Bronchial epithelial cell (primary cell): ENCODE measurements at regions not wholly inside any gene's neighbourhood (a gene's known extent, or its start where the extent isn't known, plus 50 kb on each side); places are given as distances from the start of the nearest gene placed in this dataset.

Experiments used
- DNase-seq: peaks from one replicate; pipeline ENCODE4 v3.0.0-alpha.2; 2010; ENCODE audit warnings: low read depth
- FAIRE-seq: peaks from 2 replicates; lab custom pipeline; 2011; peaks lifted over from hg19 to GRCh38; lab: Jason Lieb, UNC
- H3K27me3 ChIP-seq: 2 replicates; pipeline ENCODE4 v1.5.1; 2011; ENCODE audit warnings: low read length; ENCODE audit not compliant: control insufficient read depth, insufficient read depth
- H3K36me3 ChIP-seq: 2 replicates; pipeline ENCODE4 v1.5.1; 2011; ENCODE audit warnings: low read length; ENCODE audit not compliant: control insufficient read depth, insufficient read depth
- H3K4me3 ChIP-seq: 2 replicates; pipeline ENCODE4 v1.5.1; 2011; ENCODE audit warnings: mild to moderate bottlenecking, low read depth, low read length, control low read depth
- CTCF ChIP-seq: IDR thresholded peaks from 2 replicates; pipeline ENCODE4 v1.5.1; 2011; ENCODE audit warnings: mild to moderate bottlenecking, moderate library complexity, low read length, control low read depth, inconsistent platforms; ENCODE audit not compliant: insufficient read depth, severe bottlenecking

GRCh38 chr4:32003548-32003947 lies 1283.4 kb downstream of the PCDH7 start:
- DNase-seq (no peak), FAIRE-seq (no peak)
- Histone ChIP-seq H3K36me3 (no peaks in the 10 kb centered on the region), H3K27me3 (no peaks in the 10 kb centered on the region), H3K4me3 (no peak overlapping the region)
- no peak for TF ChIP-seq CTCF

- H3K36me3 ChIP-seq = no peaks in the 10 kb centered on the region
- peak; percentile 19 for DNase-seq
- no peaks in the 10 kb centered on the region for H3K27me3 ChIP-seq
- FAIRE-seq = peak; percentile 86
- no peak for TF ChIP-seq CTCF
- no peak overlapping the region for H3K4me3 ChIP-seq
Observed at GRCh38 chr4:32010221-32010620, 1290.1 kb downstream of the PCDH7 start.

GRCh38 chr4:32022071-32022470 lies 1301.9 kb downstream of the PCDH7 start:
- no peak for TF ChIP-seq CTCF
- H3K27me3 ChIP-seq = no peaks in the 10 kb centered on the region
- H3K4me3 ChIP-seq = no peak overlapping the region
- H3K36me3 ChIP-seq = no peaks in the 10 kb centered on the region
- DNase-seq (peak; percentile 44), FAIRE-seq (no peak)

- Histone ChIP-seq H3K27me3 (no peaks in the 10 kb centered on the region), H3K36me3 (no peaks in the 10 kb centered on the region), H3K4me3 (no peak overlapping the region)
- FAIRE-seq (no peak), DNase-seq (peak; percentile 77)
- no peak for TF ChIP-seq CTCF
Observed at GRCh38 chr4:32025851-32026459, 1305.8 kb downstream of the PCDH7 start.

GRCh38 chr4:32030406-32030805 lies 1310.2 kb downstream of the PCDH7 start:
- no peak for DNase-seq
- TF ChIP-seq CTCF = no peak
- no peak overlapping the region for H3K4me3 ChIP-seq
- H3K36me3 ChIP-seq = no peaks in the 10 kb centered on the region
- H3K27me3 ChIP-seq = no peaks in the 10 kb centered on the region
- no peak for FAIRE-seq

GRCh38 chr4:32031026-32031425 lies 1310.9 kb downstream of the PCDH7 start:
- no peak for DNase-seq
- no peaks in the 10 kb centered on the region for H3K27me3 ChIP-seq
- no peak for FAIRE-seq
- no peak overlapping the region for H3K4me3 ChIP-seq
- no peak for TF ChIP-seq CTCF
- H3K36me3 ChIP-seq = no peaks in the 10 kb centered on the region
